NCI-H748 treated with DMSO at 0.1 percent for 48 hours (cell line): ENCODE measurements at regions not wholly inside any gene's neighbourhood (a gene's known extent, or its start where the extent isn't known, plus 50 kb on each side); places are given as distances from the start of the nearest gene placed in this dataset.

Source experiments
- DNase-seq: peaks from one replicate; lab custom pipeline; 2025; lab: John Stamatoyannopoulos, UW

DNA sequence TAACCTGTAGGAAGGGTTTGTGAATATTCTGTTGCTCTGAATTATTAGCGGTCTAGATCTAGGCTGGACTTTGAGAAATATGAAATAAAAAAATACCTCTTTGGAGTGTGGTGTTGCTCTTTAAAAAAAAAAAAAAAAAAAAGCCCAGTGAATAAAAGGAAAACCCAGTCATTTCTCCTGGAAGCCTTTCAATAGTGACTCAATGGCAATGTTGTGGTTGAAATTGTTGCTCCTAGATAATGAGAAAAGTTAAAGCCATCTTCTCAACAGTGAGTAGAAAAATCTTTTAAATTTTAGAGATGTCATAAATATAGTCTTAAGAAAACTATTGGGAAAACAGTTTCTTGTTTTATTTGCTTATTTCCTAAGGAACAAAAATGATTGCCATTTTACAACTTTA lies 135.3 kb downstream of the RFC3 start:
- DNase-seq, result no peak

DNA sequence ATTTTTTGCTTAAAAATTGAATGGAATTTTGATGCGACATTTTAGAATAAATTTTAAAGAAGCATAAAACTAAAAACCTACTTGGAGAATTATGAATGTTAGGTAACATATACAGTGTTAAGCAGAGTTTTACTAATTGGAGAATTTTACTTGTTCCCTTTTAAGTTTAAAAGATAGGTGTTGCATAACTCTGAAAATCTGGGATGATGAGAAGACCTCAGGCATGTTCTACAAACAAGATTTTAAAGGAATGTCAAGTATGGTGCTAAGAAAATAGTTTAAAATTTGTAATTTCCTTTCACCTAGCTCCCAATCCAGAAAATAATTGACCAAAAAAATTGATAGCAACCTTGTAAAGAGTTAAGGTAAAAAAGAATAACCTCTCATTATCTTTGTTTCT lies 135.8 kb downstream of the RFC3 start:
- no peak for DNase-seq

DNA sequence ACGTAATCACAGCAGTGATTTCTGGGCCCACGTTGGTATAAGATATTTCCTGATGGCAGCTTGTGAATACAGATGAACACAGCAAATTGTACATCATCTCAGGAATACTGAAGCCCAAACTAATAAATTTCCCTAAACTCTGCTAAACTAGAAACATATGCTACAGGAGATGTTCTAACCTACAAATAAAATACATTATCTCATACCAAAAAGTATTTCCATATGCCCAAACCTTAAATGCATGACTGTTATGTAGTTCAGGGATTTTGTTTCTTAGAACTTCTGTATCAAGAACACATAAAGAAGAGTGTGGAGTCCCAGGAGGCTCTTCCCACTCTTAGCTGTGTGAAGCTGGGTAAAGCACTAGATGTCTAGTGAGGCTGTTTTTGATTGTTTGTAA lies 138.4 kb downstream of the RFC3 start:
- DNase-seq, result no peak

DNA sequence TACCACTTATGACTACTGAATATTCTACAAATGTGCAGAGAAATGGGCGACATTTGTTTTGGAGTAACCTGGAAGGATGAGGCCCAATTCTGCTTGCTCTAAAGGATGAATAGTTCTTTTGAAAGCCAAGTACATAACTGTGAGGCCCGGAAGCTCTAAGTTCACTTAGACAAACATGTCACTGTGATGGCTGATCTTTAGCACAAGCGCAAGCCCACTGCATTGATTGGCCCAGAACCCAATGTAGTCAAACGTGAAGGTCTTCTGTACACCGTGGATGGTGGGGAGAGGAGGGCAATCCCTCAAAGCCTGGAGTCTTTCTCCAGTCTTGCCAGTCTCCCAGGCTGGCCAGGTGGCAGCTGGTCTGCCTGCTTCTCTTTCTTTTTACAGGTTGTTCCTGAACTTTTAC lies 139.6 kb downstream of the RFC3 start:
- no peak for DNase-seq

DNA sequence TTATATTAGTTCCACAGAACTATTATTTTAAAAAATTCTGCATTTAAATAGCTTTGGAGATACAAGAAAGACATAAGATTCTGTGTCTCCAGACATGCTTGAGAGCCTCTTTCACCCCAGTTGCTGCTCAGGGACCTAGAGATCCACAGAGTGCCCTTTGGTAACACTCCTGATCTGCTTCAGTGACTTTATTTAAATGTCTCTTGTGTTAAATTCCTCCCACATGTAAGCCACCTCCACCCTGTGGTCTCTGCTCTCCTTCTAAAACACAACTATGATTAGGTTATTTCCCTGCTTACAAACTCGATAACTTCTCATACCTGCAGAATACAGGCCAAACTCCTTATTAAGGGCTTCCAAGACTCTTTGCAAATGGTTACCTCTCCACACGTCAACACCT lies 141.0 kb downstream of the RFC3 start:
- no peak for DNase-seq

DNA sequence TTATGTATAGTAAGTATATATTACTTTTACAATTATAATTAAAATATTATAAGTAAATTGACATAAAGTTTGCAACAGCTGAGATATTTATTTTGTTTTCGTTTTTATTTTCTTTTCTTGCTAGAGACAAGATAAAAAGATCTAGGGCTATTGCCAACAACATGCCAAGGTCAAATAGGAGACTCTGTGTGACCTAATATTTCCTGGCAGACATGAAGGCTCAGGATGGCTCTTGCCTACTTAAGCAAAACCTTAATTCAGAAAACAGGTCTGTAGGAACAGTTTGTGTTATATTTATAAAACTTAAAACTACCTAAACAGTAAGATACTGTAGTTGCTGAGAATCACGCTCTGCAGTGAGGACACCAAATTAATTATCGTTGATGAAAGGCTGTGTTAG lies 145.2 kb downstream of the RFC3 start:
- DNase-seq, result no peak

DNA sequence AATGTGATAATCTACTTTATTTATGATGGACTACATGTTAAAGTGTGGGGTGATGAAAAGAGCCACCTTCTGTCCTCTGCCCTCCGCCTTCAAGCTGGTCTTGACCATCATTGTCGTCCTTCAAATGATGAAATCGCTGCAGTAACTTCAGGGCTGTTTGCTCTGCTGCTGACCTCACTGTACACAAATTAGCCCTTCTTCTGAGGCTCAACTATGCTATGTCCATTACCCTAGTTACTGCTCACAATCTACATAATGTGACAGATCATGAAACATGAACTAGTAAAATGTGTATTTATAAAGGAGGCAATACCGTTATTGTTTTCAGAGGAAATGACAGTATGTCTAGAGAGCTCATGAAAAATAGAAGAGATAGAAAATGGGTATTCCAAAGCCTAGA lies 145.9 kb downstream of the RFC3 start:
- no peak for DNase-seq

DNA sequence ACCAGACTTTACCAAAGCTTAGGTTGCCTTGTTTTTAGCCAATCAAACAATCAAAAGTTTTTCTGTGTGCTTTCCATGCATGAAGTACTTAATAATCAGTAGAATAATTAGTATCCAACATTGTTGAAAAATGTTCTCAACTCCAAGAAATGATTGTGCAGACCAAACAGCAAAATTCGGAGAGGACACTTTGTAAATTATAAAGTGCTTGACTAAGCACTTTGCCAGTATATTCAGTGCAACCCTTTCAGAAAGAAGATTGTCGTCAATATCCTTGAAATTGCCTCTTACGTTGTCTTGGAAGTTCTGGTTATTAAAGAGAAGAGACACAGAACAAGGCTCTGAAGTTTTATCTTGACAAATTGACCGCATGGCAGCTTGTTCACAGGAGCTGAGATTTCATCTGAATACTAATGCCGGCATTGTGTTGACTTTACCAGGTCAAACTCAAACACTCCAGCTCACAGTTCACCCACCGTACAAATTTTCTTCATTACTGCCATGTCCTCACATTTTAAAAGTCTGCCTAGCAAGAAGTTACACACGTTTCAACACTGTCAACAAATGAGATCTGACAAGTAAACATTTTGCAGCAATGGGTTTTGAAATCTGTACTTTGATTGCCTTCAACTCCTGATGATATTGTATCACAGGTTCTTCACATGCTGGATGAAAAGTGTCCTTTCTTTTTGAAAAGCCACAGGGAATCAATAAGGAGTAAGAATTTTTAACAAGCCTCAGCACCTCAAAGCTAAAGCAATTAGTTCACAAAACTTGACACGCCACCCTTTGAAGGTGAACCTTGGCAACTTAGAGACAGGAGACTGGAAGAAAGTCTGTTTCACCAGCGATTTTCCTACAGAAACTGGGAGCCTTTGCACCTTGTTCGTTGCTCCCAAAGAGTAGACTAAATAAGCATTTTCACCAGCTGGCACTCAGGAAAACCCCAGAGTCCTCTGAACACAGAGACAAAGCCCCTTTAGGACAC lies 150.9 kb downstream of the RFC3 start:
- no peak for DNase-seq

DNA sequence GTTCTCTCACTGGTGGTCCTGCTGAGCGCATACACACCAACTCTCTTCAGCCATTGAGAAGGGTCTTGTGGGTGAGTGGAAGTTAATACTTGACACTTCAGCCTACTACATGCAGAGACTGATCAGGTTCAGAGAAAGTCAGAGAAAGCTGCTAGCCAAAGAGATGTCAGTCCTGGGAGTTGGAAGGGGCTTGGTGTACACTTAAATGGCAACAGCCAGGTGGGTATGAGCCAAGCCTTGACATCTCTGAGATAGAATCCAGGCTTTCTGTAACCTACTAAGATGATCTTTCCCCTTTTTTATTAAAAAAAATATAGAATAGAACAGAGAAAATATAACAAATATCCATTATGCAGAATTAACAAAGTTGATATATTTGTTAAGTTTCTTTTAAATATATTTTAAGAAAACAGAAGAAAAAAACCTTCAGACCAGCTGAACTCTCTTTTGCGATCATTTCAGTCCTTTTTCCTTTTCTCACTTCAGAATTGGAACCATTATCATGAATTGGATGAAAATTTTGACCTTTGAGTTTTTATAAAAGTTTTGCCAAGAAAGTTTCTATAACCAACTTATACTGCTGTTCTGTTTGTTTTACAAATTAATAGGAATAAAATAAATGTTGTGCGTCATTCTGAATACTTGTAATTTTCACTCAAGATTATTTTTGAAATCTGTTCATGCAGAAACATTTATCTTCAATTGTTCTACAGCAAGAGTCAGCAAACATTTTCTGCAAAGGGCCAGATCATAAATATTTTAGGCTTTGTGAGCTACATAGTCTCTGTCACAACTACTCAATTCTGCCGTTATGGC lies 153.0 kb downstream of the RFC3 start:
- DNase-seq, result no peak

DNA sequence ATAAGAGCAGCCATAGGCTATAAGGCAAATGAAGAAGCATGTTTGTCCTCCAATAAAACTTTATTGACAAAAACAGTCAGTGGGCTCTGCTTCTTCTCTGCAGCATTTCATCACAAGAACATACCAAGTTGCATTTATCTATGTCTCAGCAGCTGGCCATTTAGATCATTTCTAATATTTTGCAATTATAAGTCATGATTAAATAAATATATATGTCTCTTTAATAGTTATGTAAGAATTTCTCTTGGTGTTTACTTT lies 153.5 kb downstream of the RFC3 start:
- no peak for DNase-seq

DNA sequence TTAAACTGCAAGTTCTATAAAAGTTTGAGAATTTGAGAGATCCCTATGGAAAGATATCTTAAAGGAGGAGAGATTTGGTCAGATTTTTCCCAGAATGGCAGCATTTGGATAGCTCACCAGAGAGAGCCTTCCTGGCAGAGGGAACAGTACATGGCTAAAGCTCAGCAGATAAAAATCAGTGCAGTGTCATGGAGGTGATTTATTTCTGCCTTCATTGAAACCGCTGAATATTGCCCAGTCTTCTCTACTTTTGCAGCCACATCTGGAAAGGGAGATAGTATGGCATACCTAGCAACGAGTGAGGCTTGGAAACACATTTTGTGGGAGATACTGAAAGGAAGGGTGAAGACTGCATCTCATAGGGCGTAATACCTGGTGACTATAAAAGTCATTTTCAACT lies 155.2 kb downstream of the RFC3 start:
- DNase-seq, result no peak

DNA sequence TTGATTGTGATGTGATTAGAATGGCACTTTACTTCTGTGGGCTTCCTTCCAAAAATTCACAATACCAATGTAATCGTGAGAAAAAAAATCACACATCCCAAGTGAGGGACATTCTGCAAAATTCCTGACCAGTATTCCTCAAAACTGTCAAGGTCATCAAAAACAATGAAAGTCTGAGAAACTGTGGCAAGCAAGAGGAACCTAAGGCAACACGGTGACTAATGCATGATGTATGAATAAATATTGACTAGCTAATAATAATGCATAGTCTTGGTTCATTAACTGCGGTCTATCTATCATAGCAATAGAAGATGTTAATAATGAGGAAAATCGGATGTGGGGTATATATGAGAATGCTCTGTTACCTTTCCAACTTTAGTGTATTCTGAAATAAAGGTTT lies 159.0 kb downstream of the RFC3 start:
- DNase-seq, result no peak

DNA sequence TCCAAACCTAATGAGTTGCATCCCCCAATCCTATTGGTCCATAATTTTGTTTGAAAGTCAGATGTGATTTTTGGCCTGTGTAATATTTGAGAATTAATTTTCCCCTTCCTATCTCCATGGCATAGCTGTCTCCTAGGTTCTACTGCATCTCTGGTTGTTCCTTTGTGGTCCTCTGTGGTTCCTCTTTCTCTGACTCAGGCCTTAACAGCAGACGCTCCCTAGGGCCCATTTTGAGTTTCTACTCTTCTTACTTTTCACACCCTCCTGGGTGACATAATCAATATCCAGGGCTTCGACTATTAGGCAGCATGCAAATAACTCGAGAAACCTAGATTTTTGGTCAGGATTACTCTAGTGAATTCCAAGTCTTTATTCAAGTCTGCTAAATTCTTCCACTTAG lies 160.7 kb downstream of the RFC3 start:
- no peak for DNase-seq

DNA sequence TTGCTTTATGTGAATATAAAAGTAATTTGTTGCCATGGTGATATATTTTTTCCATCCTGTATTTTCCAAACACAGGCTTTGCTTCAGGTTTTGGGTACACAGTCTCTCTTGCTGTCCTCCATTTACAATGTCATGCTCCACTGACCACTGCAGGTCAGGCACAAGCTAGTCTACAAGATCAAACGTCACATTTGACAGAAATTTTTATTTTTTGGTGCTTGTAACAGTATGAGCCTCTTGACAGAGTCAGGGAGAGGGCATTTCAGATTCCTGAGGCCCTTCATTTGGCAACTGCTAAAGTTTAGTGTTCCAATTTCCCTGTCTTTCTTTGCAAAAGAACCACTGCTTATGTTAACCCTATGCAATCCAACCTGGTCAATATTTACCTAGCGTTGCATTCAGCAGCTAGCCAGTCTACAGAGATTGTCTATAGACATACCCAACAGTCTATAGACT lies 175.0 kb downstream of the RFC3 start:
- DNase-seq, result peak; percentile 92

DNA sequence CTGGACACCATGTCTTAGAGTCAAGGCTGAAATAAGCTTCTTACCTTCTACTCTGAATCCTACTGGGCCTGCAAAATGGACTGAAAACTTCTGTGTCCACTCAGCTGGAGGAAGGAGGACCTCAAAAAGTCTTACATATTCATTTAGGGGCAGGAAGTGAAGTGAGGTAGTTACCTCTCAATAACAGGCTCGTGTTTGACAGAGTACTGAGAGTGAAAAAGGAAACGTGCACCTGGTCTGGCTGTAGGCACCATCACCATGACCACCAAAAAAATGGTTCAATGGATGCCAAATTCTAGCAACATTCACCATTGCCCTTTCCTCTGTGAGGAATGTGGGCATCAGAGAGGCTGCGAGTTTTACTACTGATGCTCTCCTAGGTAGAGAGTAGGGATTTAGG lies 176.2 kb downstream of the RFC3 start:
- DNase-seq, result no peak

DNA sequence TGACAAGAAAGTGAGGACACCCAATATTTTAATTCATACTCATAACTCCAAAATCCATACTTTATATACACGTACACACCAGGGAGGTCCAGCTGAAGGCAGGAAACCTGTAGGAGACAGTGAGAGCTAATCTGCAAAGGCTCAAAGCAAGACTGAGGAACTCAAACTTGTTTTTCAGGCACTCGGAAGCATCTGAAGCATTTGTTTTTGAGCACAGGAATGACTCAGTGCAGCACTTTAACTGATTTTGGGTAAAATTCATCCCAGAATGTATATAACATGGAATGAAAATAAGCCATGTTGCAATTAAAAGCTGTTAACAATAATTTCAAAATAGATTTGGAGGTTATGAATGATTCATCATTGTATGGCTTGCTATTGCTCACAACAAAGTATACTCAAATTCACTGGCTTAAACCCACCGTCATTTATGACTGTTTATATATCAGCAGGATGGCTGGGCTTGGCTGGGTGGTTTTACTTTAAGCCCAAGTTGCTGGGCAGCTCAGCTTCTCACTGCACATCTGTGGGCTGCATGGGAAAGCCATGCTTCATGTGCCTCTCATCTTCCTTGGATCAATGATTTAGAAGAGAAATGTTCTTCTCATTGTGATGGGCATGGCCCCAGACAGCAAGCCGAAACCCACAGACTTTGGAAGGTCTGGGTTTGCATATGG lies 177.0 kb downstream of the RFC3 start:
- DNase-seq, result no peak

DNA sequence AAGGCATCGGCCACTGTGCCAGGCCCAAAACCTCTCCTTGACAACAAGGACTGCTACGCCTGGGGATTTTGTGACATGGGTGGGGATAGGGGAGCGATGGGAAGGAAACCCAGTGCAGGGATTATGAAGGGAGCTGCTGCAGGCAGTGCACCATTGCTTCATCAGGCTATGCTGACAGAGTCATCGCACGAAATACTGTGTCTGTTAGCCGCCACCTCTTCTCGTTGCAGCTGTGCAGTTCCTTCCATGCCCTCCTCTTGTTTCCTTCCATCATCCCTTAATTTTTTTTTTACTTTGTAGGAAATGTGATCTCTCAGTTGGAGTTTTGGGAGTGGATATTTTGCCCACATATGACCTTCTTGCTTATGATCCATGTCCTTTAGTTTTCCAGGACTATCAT lies 178.7 kb downstream of the RFC3 start:
- no peak for DNase-seq

DNA sequence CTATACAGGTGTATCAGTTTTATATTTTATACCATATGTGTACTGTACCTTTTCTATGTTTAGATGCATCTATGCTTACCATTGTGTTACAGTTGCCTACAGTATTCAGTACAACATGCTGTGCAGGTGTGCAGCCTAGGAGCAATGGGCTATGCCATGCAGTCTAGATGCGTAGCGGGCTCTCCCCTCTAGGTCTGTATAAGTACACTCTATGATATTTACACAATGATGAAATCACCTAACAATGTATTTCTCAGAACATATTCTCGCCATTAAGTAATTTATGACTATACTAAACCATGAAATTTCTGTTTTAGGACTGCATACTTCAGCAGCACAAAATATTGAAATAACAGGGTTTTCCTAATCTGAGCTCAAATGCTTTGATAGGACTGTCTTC lies 179.6 kb downstream of the RFC3 start:
- DNase-seq, result no peak

DNA sequence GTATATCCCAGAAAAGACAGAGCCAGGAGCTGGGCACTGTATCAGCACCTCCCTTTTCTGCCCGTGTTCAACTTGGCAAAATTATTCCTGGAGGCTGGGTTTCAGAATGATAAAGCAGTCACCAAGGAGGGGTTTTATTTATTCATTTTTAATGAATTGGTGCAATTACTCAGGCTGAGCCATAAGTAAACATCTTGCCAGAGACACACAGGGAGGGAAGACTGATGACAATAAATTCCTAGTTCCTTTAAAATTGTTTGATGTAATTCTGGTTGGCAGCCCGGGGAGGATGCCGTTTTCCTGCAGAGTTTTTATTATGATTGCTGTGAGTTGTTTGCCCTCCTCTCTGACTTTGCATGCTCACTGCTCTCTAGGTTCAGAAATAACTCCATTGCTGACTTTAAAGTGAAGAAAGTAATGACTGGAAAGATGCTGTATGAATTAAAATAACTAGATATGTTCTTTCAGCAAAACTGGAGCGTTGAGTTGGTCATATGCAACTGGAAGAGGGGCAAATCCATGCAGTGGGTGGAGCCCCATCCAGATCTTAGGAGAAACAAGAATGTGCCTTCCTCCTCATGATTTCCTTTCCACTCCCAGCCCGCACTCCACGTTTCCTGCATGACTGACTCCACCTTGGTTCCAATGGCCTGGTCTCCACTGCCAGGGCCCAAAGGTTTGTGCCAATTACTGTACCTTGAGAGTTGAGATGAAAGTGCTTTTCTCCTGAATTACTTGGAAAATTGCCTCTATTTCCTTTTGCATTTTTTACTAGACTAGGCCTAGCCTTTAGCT lies 182.1 kb downstream of the RFC3 start:
- DNase-seq, result peak; percentile 77

DNA sequence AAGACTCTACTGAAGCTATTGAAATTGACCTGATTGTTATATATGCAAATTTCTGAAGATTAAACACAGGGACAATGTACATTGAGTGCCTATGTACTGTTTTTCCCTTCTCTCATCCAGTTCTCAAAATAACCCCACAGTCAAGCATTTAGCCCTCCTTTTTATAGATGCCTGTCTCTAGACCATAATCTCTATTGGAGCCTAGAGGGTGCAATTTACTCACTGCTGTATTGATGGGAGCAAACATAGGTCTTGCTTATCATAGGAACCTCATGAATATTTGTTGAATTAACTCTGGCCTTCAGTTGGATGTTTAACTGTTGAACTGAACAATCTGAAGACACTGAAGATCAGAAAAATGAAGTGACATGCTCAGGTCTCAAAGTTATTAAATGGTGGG lies 183.0 kb downstream of the RFC3 start:
- DNase-seq, result no peak

DNA sequence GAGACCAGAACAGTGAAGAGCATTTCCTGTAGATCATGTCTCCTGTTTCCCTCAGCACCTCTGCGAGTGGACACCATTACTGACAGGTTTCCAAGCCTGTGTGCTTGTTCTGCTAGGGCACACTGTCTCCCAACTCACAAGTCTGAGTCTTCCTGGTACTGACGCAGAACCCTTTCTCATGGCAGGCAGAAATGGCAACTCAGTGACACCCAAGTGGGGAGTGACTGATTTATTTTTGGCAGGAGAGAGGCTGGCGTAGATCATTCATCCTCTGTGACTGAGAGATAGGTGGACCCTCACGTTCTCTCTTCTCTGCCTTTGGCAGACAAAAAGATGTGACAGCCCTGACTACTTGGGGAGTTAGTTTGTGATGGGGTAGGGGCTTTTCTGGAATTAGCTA lies 183.4 kb downstream of the RFC3 start:
- no peak for DNase-seq

DNA sequence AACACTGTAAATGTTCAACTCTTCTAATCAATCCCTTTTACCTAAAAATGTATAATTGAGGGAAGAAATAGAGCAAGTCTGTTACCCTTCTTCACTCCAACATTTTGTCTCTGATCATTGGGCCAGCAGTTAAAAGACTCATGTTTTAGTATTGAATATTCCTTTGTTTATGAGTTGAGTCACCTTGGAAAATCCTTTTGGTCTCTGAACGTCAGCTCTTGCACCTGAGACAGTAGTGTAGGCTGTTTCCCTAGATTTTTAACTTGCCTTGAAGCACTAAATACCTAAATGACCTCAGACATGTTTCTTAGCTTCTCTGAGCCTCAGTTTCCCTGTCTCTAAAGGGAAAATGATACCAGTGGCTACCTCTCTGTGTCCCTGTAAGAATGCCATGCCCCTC lies 184.2 kb downstream of the RFC3 start:
- DNase-seq, result no peak
